Stimulated activated naive CD4-positive, alpha-beta T cell (primary cell): ENCODE measurements at regions not wholly inside any gene's neighbourhood (a gene's known extent, or its start where the extent isn't known, plus 50 kb on each side); places are given as distances from the start of the nearest gene placed in this dataset.
"Not testable (repeated sequence)": the region's sequence is repeated elsewhere in the genome, so short reads cannot be mapped to it uniquely, and the experiment has no call there.

Experiments
- DNase-seq, 6 experiments: peaks; one replicate each; lab custom pipeline; 2025; lab: John Stamatoyannopoulos, UW

DNA sequence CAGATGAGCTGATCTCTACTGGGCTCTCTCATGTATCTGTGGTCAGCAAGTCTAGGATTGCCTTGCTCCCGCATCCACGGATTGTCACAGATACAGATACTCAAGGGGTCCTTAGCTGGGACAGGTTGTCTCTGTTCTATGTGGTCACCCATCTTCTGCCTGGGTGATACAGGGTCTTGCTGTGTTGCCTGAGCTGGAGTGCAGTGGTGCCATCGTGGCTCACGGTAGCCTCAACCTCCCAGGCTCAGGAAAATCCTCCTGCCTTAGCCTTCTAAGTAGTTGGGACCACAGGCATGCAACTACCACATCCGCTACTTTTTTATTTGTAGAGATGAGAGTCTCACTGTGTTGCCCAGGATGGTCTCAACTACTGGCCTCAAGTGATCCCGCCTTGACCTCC, 72.5 kb upstream of the ZNF217 start:
- DNase-seq, result no peak

- DNase-seq, result no peak
These were observed 70.5 kb upstream of the ZNF217 start for GRCh38 chr20:53664121-53664520.

GRCh38 chr20:53663521-53663920, 69.9 kb upstream of the ZNF217 start:
- not testable (repeated sequence) for DNase-seq

DNA sequence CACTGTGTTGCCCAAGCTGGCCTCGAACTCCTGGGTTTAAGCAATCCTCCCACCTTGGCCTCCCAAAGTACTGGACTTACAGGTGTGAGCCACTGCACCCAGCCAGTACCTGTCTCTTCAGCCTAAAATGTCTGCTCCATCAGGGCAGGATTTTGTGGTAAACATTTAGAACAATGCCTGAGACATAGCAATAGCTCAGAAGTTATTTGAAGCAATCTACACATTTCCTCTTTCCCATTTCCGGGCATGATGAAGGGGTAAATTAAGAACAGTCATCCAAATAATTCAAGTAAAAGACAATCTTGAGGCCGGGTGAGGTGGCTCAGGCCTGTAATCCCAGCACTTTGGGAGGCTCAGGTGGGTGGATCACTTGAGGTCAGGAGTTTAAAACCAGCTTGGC, 69.0 kb upstream of the ZNF217 start:
- DNase-seq, result no peak

DNA sequence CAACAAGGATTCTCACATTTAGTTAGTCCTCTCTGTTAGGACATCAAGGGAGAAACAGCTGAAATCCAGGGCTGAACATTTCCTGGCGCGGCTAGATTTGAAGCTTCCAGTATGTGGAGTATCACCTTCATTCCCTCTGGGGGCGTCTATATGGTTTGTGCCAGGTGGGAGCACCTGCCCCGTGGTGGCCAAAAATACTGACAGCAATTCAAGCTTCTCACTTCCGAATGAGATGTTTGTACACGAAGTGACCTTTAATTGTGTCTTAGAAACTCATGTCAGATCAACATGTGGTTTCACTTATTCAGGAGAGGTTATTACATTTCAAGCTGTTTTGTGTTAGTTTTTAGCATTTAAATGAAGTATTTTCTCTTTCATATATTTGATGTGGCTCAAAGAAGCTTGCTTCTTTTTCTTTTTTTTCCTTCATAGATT, 67.3 kb upstream of the ZNF217 start:
- peak in 3 of 6 experiments; percentile 25 to 53 (median 38) for DNase-seq

DNA sequence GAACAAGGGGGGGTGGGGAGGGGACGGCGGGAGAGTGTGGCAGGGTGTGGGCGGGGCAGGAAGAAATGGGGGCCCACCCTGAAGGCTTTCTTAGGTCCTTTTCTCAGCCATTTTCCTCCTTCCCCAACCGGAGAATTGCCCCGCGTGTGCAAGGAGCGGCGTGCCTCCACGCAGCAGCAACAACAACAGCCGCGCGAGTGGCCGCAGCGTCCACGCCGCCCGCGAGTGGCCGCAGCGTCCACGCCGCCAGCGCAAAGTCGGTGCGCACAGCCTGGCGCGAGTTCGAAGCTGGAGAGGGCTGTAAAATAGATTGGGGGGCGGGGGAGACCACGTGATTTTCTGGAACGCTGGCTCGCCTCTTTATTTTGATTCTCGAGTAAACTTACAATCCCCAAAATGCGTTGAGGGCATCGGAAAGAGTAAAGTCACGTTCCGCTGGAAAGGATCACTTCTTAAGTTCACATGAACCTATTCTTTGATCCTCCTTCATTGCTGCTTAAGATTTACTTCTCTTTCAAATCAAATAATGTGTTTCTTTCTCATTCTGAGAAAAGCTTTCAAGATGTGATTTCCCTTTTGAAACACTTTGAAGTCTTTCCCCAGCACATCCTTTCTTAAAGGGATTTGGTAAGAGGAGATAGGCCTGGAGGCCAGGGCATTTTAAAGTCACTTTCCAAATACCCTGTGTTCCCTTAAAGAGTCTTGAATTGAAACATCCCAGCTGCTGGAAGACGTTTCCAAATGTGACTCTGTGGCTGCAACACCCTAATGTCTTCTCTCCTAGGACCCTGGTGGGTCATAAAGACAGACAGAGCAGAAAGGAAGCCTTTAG, 66.7 kb upstream of the ZNF217 start:
- peak in 5 of 6 experiments; percentile 10 to 64 (median 29) for DNase-seq

DNA sequence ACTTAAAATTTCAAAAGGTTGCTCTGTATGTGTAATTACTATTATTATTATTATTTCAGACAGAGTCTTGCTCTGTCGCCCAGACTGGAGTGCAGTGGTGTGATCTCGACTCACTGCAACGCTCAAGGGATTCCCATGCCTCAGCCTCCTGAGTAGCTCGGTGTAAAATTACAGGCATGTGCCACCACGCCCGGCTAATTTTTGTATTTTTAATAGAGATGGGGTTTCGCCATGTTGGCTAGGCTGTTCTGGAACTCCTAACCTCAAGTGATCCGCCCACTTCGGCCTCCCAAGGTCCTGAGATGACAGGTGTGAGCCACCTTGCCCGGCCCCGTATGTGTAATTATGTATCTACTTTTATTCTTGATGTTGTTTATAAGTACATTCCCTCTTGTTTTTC, 65.3 kb upstream of the ZNF217 start:
- DNase-seq, result no peak

GRCh38 chr20:53658322-53658721, 64.7 kb upstream of the ZNF217 start:
- no peak for DNase-seq

GRCh38 chr20:53657732-53658131, 64.1 kb upstream of the ZNF217 start:
- no peak for DNase-seq

- DNase-seq, result no peak
These were observed 63.6 kb upstream of the ZNF217 start for GRCh38 chr20:53657279-53657678.

- no peak for DNase-seq
These were observed 62.9 kb upstream of the ZNF217 start for GRCh38 chr20:53656293-53657202.

DNA sequence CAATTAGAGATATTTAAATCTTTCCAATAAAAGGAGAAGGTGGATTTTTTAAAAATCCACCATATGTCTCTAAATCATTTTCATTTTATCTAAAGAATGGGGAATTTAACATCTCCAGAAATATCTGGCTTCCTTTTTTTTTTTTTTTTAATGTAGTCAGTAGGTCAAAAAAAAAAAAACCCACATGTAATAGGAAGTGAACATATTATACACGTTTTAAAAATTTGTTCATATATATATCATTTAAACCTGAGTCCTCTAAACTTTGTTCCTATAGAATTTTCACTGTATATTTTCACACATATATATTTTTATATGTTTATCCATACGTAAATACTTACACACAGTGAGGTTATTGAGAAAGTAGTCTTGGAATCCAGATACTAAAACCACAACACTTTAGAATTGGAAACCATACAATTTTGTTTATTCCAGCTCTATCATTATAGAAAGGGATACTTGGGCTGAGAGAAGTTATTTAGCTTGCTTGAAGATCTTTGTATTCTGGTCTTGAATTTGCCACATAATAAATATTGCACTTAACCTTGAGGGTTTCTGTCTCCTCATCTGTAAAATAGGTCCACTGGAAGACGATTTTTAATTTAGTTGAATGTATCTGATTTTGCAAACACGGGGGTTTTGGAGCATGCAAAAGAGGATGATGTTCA, 62.1 kb upstream of the ZNF217 start:
- DNase-seq, result no peak

GRCh38 chr20:53654932-53655624, 61.4 kb upstream of the ZNF217 start:
- DNase-seq, result no peak

- not testable (repeated sequence) for DNase-seq
These were observed 60.9 kb upstream of the ZNF217 start for GRCh38 chr20:53654521-53654920.

DNA sequence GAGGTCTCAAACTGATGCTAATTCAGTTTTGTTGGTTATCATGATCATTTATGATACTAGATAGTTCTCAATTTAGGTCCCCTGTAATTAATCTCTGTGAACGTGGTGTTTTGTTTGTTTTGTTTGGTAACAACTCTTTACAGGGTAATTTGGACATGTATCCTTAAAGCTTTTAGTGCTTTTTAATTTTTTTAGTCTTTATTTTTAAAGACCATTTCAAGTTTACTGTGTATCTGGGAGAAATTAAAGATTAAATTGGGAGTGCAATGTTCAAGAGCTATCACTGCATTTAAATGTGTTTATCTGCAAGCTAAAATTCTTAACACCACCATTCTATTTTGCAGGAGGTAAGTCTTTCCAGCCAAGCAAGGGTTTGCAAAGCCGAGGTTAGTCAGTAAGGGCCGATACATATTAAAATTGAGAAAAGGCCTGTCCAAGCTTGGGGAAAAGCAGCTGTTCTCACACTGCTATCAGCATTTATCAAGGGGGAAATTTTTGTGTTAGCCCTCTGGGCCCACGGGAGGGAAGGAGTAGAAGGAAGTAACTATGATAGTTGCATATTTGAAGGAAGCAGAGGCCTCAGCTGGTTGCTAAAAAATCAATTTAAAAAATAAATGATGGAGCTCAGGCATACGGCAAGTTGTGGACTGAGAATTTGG, 59.3 kb upstream of the ZNF217 start:
- DNase-seq, result no peak

DNA sequence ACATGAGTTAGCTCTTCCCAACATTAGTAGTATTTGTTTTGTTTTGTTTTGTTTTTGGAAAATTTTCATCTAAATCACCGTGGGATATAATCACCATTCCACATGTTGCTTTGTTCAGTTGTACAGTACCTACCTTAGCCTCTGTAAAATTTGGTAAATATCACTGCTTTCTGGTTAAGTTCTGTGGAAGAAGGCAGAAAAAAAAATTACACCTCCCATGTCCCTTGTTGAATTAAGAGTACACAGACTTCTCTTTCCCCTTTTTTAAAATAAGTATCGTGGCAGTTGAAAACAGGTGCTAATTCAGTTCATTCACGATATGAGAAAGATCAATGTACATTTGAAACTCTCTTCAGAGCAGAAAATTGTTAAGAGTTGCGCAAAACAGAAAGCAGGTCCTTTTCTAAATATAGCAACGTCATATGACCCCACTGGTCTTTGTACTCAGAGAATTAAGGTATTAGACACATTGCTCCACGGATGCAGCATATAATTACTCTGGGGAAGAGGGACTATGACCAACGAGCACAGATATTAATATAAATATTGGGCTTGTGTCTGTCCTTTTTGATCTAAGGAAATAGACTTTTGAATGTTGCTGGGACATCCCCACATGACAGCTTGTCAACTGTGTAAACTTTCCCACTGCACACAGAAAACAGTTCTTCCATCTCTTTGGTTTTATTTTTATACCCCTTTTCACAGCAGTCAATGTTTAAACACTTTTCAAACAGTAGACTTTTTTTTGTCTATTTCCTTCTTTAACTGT, 58.6 kb upstream of the ZNF217 start:
- peak in 4 of 6 experiments; percentile 12 to 56 (median 34) for DNase-seq

DNA sequence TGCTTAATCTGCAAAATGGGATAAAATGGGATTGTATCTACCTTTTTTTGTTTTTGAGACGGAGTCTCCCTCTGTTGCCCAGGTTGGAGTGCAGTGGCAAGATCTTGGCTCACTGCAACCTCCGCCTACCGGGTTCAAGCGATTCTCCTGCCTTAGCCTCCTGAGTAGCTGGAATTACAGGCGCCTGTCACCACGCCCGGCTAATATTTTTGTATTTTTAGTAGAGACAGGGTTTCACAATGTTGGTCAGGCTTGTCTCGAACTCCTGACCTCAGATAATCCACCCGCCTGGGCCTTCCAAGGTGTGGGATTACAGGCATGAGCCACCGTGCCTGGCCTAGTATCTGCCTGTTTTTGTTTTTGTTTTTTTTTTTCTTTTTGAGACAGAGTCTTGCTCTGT, 55.9 kb upstream of the ZNF217 start:
- not testable (repeated sequence) for DNase-seq

DNA sequence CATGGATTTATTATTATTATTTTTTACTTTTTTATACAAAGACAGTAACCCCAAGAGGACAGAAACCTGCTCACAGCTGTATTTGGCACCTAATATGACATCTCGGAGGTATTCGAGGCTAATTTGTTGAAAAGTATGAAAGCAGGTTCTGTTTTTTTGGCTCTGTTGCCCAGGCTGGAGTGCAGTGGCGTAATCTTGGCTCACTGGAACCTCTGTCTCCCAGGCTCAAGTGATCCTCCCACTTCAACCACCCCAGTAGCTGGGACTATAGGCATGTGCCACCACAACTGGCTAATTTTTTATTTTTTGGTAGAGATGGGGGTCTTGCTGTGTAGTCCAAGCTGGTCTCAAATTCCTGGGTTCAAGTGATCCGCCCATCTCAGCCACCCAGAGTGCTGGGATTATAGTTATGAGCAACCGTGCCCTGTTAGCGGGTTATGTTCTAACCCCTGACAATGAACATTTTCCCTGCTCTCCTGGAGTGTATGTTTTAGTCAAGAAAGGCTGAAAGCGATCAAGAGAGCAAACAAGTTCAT, 53.7 kb upstream of the ZNF217 start:
- no peak for DNase-seq

DNA sequence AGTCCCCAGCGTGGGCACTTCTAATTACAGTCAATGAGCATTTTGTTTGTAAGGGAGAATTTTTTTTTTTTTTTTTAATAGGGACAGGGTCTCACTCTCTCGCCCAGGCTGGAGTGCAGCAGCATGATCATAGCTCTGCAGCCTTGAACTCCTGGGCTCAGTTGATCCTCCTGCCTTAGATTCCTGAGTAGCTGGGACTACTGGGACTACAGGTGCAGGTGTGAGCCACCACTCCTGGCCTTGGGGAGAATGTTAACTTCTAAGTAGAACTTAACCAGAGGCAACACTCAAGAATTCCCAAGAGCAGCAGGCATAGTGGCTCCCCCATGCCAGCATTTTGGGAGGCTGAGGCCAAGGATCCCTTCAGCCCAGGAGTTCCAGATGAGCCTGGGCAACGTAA, 52.9 kb upstream of the ZNF217 start:
- DNase-seq, result no peak

DNA sequence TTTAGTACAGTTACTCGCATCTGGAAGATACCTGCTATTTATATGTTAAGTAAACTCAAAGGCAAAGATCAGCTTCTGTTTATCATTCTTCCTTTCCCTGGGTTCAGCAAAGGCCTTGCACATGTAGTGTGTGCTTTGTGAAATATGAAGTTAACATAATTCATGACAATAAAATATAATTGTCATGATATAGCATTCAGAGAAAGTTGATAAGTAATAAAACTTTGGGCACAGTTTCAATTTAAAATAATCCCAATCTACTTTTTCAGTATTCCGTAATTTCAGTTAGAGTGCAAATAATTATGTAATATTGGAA, 51.9 kb upstream of the ZNF217 start:
- no peak for DNase-seq
